Gastrocnemius medialis (tissue), 4 donors: ENCODE measurements at regions not wholly inside any gene's neighbourhood (a gene's known extent, or its start where the extent isn't known, plus 50 kb on each side); places are given as distances from the start of the nearest gene placed in this dataset.

ENCODE experiments used
- POLR2A ChIP-seq, 2 donors: fragments of 450-650 bp; IDR thresholded peaks; one replicate each; pipeline ENCODE4 v1.6.1; 2017; ENCODE audit warnings: antibody characterized with exemption in 2 of 2, mild to moderate bottlenecking in 2 of 2, moderate library complexity in 2 of 2
- TF ChIP-seq, protein P1 (sequence below), 5 experiments: fragments of 450-650 bp in 3 of 5; fragments of 200-600 bp in 2 of 5; sonication (generic) in 2 of 5; IDR thresholded peaks in 4 of 5; conservative IDR thresholded peaks in 1 of 5; 1 replicate in 4 of 5; 2 replicates in 1 of 5; pipeline ENCODE4 v1.5.1; 2016 to 2019; ENCODE audit warnings: antibody characterized with exemption in 5 of 5, mild to moderate bottlenecking in 3 of 5, moderate library complexity in 3 of 5

- TF ChIP-seq, protein P1, sequence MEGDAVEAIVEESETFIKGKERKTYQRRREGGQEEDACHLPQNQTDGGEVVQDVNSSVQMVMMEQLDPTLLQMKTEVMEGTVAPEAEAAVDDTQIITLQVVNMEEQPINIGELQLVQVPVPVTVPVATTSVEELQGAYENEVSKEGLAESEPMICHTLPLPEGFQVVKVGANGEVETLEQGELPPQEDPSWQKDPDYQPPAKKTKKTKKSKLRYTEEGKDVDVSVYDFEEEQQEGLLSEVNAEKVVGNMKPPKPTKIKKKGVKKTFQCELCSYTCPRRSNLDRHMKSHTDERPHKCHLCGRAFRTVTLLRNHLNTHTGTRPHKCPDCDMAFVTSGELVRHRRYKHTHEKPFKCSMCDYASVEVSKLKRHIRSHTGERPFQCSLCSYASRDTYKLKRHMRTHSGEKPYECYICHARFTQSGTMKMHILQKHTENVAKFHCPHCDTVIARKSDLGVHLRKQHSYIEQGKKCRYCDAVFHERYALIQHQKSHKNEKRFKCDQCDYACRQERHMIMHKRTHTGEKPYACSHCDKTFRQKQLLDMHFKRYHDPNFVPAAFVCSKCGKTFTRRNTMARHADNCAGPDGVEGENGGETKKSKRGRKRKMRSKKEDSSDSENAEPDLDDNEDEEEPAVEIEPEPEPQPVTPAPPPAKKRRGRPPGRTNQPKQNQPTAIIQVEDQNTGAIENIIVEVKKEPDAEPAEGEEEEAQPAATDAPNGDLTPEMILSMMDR (IDR thresholded peaks at IDR 0.05 in 4 of 5, conservative IDR thresholded peaks at IDR 0.05 in 1 of 5): no peak
- no peak for TF ChIP-seq POLR2A (IDR thresholded peaks at IDR 0.05)
Observed at GRCh38 chr10:33968983-33969382, 634.5 kb upstream of the NRP1 start.
